H9 (cell line): ENCODE measurements at regions not wholly inside any gene's neighbourhood (a gene's known extent, or its start where the extent isn't known, plus 50 kb on each side); places are given as distances from the start of the nearest gene placed in this dataset.

Experiments used
- DNase-seq: peaks from one replicate; pipeline ENCODE4 v3.0.0-alpha.2; 2017
- H2AFZ ChIP-seq: one replicate; pipeline ENCODE4 v1.6.1; 2013; ENCODE audit warnings: mild to moderate bottlenecking, low read length, control low read depth, moderate library complexity
- H2AK5ac ChIP-seq: 2 replicates; pipeline ENCODE4 v1.6.1; 2013; ENCODE audit warnings: low read length, control low read depth, mixed read lengths; ENCODE audit not compliant: insufficient read length
- H2BK120ac ChIP-seq: one replicate; pipeline ENCODE4 v1.6.1; 2013; ENCODE audit warnings: low read depth, mild to moderate bottlenecking, low read length, control low read depth, inconsistent platforms; ENCODE audit not compliant: poor library complexity, severe bottlenecking
- H2BK12ac ChIP-seq: 2 replicates; pipeline ENCODE4 v1.6.1; 2013; ENCODE audit warnings: low read length, control low read depth, mixed read lengths, low read depth; ENCODE audit not compliant: insufficient read length
- H2BK15ac ChIP-seq: 2 replicates; pipeline ENCODE4 v1.6.1; 2013; ENCODE audit warnings: low read depth, low read length, control low read depth
- H2BK20ac ChIP-seq: one replicate; pipeline ENCODE4 v1.6.1; 2013; ENCODE audit warnings: low read depth, mild to moderate bottlenecking, low read length, control low read depth, inconsistent platforms; ENCODE audit not compliant: poor library complexity, severe bottlenecking
- H2BK5ac ChIP-seq: 2 replicates; pipeline ENCODE4 v1.6.1; 2013; ENCODE audit warnings: low read length, control low read depth, mixed read lengths; ENCODE audit not compliant: insufficient read length
- H3K14ac ChIP-seq: 2 replicates; pipeline ENCODE4 v1.6.1; 2013; ENCODE audit warnings: low read length, control low read depth; ENCODE audit not compliant: insufficient read depth
- H3K18ac ChIP-seq: 2 replicates; pipeline ENCODE4 v1.6.1; 2013; ENCODE audit warnings: low read depth, mild to moderate bottlenecking, mixed read lengths, low read length, control low read depth; ENCODE audit not compliant: insufficient read length
- H3K23ac ChIP-seq: 2 replicates; pipeline ENCODE4 v1.6.1; 2013; ENCODE audit warnings: low read length, control low read depth, mixed read lengths, low read depth; ENCODE audit not compliant: insufficient read length
- H3K23me2 ChIP-seq: 2 replicates; pipeline ENCODE4 v1.6.1; 2013; ENCODE audit warnings: low read depth, mild to moderate bottlenecking, mixed read lengths, low read length, control low read depth; ENCODE audit not compliant: insufficient read length, poor library complexity, severe bottlenecking
- H3K27ac ChIP-seq: 2 replicates; pipeline ENCODE4 v1.5.1; 2013; ENCODE audit warnings: low read length, control low read depth, mixed read lengths, low read depth; ENCODE audit not compliant: insufficient read length
- H3K27me3 ChIP-seq: 2 replicates; pipeline ENCODE4 v1.6.1; 2013; ENCODE audit warnings: low read length, control low read depth, inconsistent platforms; ENCODE audit not compliant: insufficient read depth
- H3K4ac ChIP-seq: 2 replicates; pipeline ENCODE4 v1.6.1; 2013; ENCODE audit warnings: low read depth, mild to moderate bottlenecking, control low read depth, inconsistent platforms, low read length, moderate library complexity
- H3K4me1 ChIP-seq: 2 replicates; pipeline ENCODE4 v1.6.1; 2013; ENCODE audit warnings: low read length, control low read depth, inconsistent platforms; ENCODE audit not compliant: insufficient read depth
- H3K4me2 ChIP-seq: 2 replicates; pipeline ENCODE4 v1.6.1; 2013; ENCODE audit warnings: low read length, control low read depth, mixed read lengths; ENCODE audit not compliant: insufficient read length, insufficient read depth
- H3K56ac ChIP-seq: 2 replicates; pipeline ENCODE4 v1.6.1; 2013; ENCODE audit warnings: low read depth, mild to moderate bottlenecking, mixed read lengths, low read length, control low read depth; ENCODE audit not compliant: insufficient read length
- H3K79me1 ChIP-seq: 2 replicates; pipeline ENCODE4 v1.6.1; 2013; ENCODE audit warnings: low read depth, mild to moderate bottlenecking, moderate library complexity, low read length, control low read depth, inconsistent platforms; ENCODE audit not compliant: insufficient read depth, poor library complexity, severe bottlenecking
- H3K79me2 ChIP-seq: 2 replicates; pipeline ENCODE4 v1.6.1; 2013; ENCODE audit warnings: low read length, control low read depth, inconsistent platforms; ENCODE audit not compliant: insufficient read depth
- H3K9ac ChIP-seq: 2 replicates; pipeline ENCODE4 v1.6.1; 2013; ENCODE audit warnings: low read length, control low read depth, mixed read lengths; ENCODE audit not compliant: insufficient read length; ENCODE audit errors: extremely low read depth
- H3K9me3 ChIP-seq: one replicate; pipeline ENCODE4 v1.6.1; 2013; ENCODE audit warnings: low read depth, low read length, inconsistent platforms; ENCODE audit not compliant: control insufficient read depth
- H3T11ph ChIP-seq: one replicate; pipeline ENCODE4 v1.6.1; 2013; ENCODE audit warnings: mild to moderate bottlenecking, low read length, control low read depth, inconsistent platforms
- H4K20me1 ChIP-seq: one replicate; pipeline ENCODE4 v1.6.1; 2013; ENCODE audit not compliant: control insufficient read depth, insufficient read length, insufficient read depth
- H4K5ac ChIP-seq: 2 replicates; pipeline ENCODE4 v1.6.1; 2013; ENCODE audit warnings: low read depth, mild to moderate bottlenecking, mixed read lengths, low read length, control low read depth; ENCODE audit not compliant: insufficient read length
- H4K8ac ChIP-seq: replicated peaks from 2 replicates; pipeline ENCODE4 v1.6.1; 2013; ENCODE audit warnings: low read length, control low read depth, mixed read lengths, low read depth; ENCODE audit not compliant: insufficient read length
- H4K91ac ChIP-seq: 2 replicates; pipeline ENCODE4 v1.6.1; 2013; ENCODE audit warnings: low read depth, mild to moderate bottlenecking, moderate library complexity, mixed read lengths, low read length, control low read depth; ENCODE audit not compliant: insufficient read length
- H3K27ac Mint-ChIP-seq, 3 experiments: 2 replicates in 2 of 3; 3 replicates in 1 of 3; pipeline ENCODE4 v1.8.0; 2020 to 2021; ENCODE audit warnings: mixed read lengths in 3 of 3, mild to moderate bottlenecking in 1 of 3, moderate library complexity in 1 of 3
- H3K27me3 Mint-ChIP-seq: 2 replicates; pipeline ENCODE4 v1.8.0; 2021; ENCODE audit warnings: low read depth, mild to moderate bottlenecking, moderate library complexity, mixed read lengths
- H3K36me3 Mint-ChIP-seq, 3 experiments: 2 replicates in 2 of 3; 3 replicates in 1 of 3; pipeline ENCODE4 v1.8.0; 2020 to 2021; ENCODE audit warnings: low read depth in 3 of 3, mixed read lengths in 3 of 3; ENCODE audit not compliant: insufficient read depth in 1 of 3
- H3K4me1 Mint-ChIP-seq, 2 experiments: 2 replicates each; pipeline ENCODE4 v1.8.0; 2020; ENCODE audit warnings: mixed read lengths in 2 of 2
- H3K4me3 Mint-ChIP-seq, 2 experiments: 2 replicates in 1 of 2; 3 replicates in 1 of 2; pipeline ENCODE4 v1.8.0; 2020 to 2021; ENCODE audit warnings: mild to moderate bottlenecking in 2 of 2, mixed read lengths in 2 of 2, moderate library complexity in 1 of 2
- H3K9me3 Mint-ChIP-seq, 2 experiments: 2 replicates in 1 of 2; 3 replicates in 1 of 2; pipeline ENCODE4 v1.8.0; 2020; ENCODE audit warnings: mild to moderate bottlenecking in 2 of 2, mixed read lengths in 2 of 2, moderate library complexity in 1 of 2
- CTCF ChIP-seq: fragments of 200-600 bp; sonication (generic); conservative IDR thresholded peaks from 3 replicates; pipeline ENCODE4 v1.8.0; 2021; ENCODE audit warnings: antibody characterized with exemption, mild to moderate bottlenecking
- WGBS: extraction: QIAGEN DNeasy Blood & Tissue Kit; methylation state at CpG from one replicate; pipeline ENCODE4 v1.1.7; 2013; ENCODE audit warnings: missing lambda C conversion rate, low lambda C conversion rate, mixed read lengths; ENCODE audit not compliant: insufficient read length; ENCODE audit errors: extremely low coverage; 5-methylcytosine and 5-hydroxymethylcytosine counted together

DNA sequence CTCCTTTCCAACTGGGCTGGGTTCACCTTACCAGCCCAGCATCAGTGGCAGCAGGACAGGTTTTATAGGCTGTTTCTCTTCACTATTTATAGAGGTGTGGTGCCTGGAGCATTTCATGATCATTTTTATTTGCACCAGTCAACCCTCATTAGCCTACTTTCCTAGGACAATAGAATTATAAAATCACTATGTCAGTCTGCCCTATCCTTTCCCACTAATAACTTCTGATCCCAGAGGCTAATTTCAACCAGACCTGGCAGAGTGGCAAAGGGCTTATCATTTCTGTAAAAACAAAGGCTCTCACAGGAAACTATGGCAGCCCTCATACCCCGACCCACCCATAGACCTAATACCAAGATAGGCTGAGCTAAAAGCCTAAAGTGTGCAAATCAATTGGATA, 243.5 kb upstream of the TMEFF2 start:
- no peaks in the 10 kb centered on the region for H3K79me2 ChIP-seq
- no peak for DNase-seq
- H4K5ac ChIP-seq, result no peak overlapping the region
- H3K27ac Mint-ChIP-seq, result no peak overlapping the region
- no peak overlapping the region for H2AK5ac ChIP-seq
- no peaks in the 10 kb centered on the region for H3K27me3 ChIP-seq
- no peak overlapping the region for H3K14ac ChIP-seq
- no peak overlapping the region for H3K4me3 Mint-ChIP-seq
- H2BK20ac ChIP-seq, result no peak overlapping the region
- no peaks in the 10 kb centered on the region for H3K79me1 ChIP-seq
- no peak overlapping the region for H3K23ac ChIP-seq
- H3K56ac ChIP-seq, result no peak overlapping the region
- H4K20me1 ChIP-seq, result no peaks in the 10 kb centered on the region
- no peaks in the 10 kb centered on the region for H3K36me3 Mint-ChIP-seq
- no peak overlapping the region for H2BK5ac ChIP-seq
- H3K4me2 ChIP-seq, result no peak overlapping the region
- H3T11ph ChIP-seq, result no peak overlapping the region
- no peaks in the 10 kb centered on the region for H3K9me3 Mint-ChIP-seq
- no peak overlapping the region for H4K91ac ChIP-seq
- no peak overlapping the region for H3K4ac ChIP-seq
- no peak overlapping the region for H2AFZ ChIP-seq
- no peaks in the 10 kb centered on the region for H3K9me3 ChIP-seq
- no CpG with 5 or more reads among the region's 1 CpG for WGBS
- no peak overlapping the region for H4K8ac ChIP-seq
- no peak for TF ChIP-seq CTCF
- no peak overlapping the region for H3K18ac ChIP-seq
- H2BK15ac ChIP-seq, result no peak overlapping the region
- H3K9ac ChIP-seq, result no peak overlapping the region
- H3K27me3 Mint-ChIP-seq, result no peaks in the 10 kb centered on the region
- H2BK12ac ChIP-seq, result no peak overlapping the region
- H2BK120ac ChIP-seq, result no peak overlapping the region
- H3K23me2 ChIP-seq, result no peaks in the 10 kb centered on the region
- no peak overlapping the region for H3K27ac ChIP-seq
- peaks cover 5 to 9% of the 10 kb centered on the region in 2 experiments; a peak in 1 of 4 replicates for H3K4me1 Mint-ChIP-seq
- no peaks in the 10 kb centered on the region for H3K4me1 ChIP-seq
